Calu3 (cell line): ENCODE measurements at regions not wholly inside any gene's neighbourhood (a gene's known extent, or its start where the extent isn't known, plus 50 kb on each side); places are given as distances from the start of the nearest gene placed in this dataset.
A peak's percentile ranks its signal among the peaks of the same experiment; 100 is the strongest.

Source experiments
- BruUV-seq: library from RNA; stranded (reverse); fragments of 400-500 nt; replicated peaks from 2 replicates; lab custom pipeline; 2021; lab: Mats Ljungman, UMichigan
- CTCF ChIA-PET: fragments of 300-600 bp; sonication (Branson Sonifier 250); formaldehyde crosslinking; loops from one replicate; lab custom pipeline; 2022; ENCODE audit warnings: antibody characterized with exemption; lab: Charles Lee
- DNase-seq: peaks from one replicate; pipeline ENCODE4 v3.0.0; 2022
- H3K27ac Mint-ChIP-seq: one replicate; pipeline ENCODE4 v1.8.0; 2022; ENCODE audit warnings: mixed read lengths; ENCODE audit not compliant: unreplicated experiment
- H3K27me3 Mint-ChIP-seq: one replicate; pipeline ENCODE4 v1.8.0; 2022; ENCODE audit warnings: mixed read lengths; ENCODE audit not compliant: unreplicated experiment
- H3K36me3 Mint-ChIP-seq: one replicate; pipeline ENCODE4 v1.8.0; 2022; ENCODE audit warnings: mild to moderate bottlenecking, moderate library complexity, mixed read lengths; ENCODE audit not compliant: insufficient read depth, unreplicated experiment
- H3K4me1 Mint-ChIP-seq: one replicate; pipeline ENCODE4 v1.8.0; 2022; ENCODE audit warnings: mild to moderate bottlenecking, low read depth, mixed read lengths; ENCODE audit not compliant: unreplicated experiment
- H3K4me3 Mint-ChIP-seq: one replicate; pipeline ENCODE4 v1.8.0; 2022; ENCODE audit warnings: mild to moderate bottlenecking, low read depth, moderate library complexity, mixed read lengths; ENCODE audit not compliant: unreplicated experiment
- H3K9me3 Mint-ChIP-seq: one replicate; pipeline ENCODE4 v1.8.0; 2022; ENCODE audit warnings: low read depth, mixed read lengths; ENCODE audit not compliant: unreplicated experiment
- CTCF ChIP-seq: fragments of 200-600 bp; IDR thresholded peaks from one replicate; pipeline ENCODE4 v1.8.0; 2022; ENCODE audit warnings: antibody characterized with exemption; ENCODE audit not compliant: unreplicated experiment
- intact Hi-C: fragments of 100-400 bp; cut with micrococcal nuclease; formaldehyde crosslinking; loops from one replicate; pipeline ENCODE4 v1.10.0; 2022; ENCODE audit not compliant: unreplicated experiment

GRCh38 chrX:124208660-124209059 lies 123.8 kb upstream of the TEX13D start:
- Mint-ChIP-seq H3K9me3 (no peaks in the 10 kb centered on the region), H3K4me3 (no peak overlapping the region), H3K27me3 (peaks cover 18% of the 10 kb centered on the region), H3K36me3 (no peaks in the 10 kb centered on the region), H3K27ac (no peak overlapping the region), H3K4me1 (no peaks in the 10 kb centered on the region)
- DNase-seq: no peak
- no peak for TF ChIP-seq CTCF
- intact Hi-C loops: no loop called here
- CTCF ChIA-PET: no interaction called here
- no TSS peak for BruUV-seq

GRCh38 chrX:124209792-124210576 lies 122.5 kb upstream of the TEX13D start:
- intact Hi-C loops: loop anchor here (10.0 kb wide), 1 partner anchor 165 kb away; no protein-coding TSS in a partner anchor

GRCh38 chrX:124211312-124211942 lies 121.0 kb upstream of the TEX13D start:
- Mint-ChIP-seq H3K36me3 (no peaks in the 10 kb centered on the region), H3K27me3 (peaks cover 18% of the 10 kb centered on the region), H3K4me1 (no peaks in the 10 kb centered on the region), H3K9me3 (no peaks in the 10 kb centered on the region), H3K27ac (no peak overlapping the region), H3K4me3 (no peak overlapping the region)
- TF ChIP-seq CTCF: peak; percentile 29
- intact Hi-C loops: loop anchor here (10.0 kb wide), 1 partner anchor 163 kb away; no protein-coding TSS in a partner anchor
- CTCF ChIA-PET: no interaction called here
- BruUV-seq: no TSS peak
- peak; percentile 15 for DNase-seq

More at GRCh38 chrX:124209792-124210576, 122.5 kb upstream of the TEX13D start:
- Mint-ChIP-seq H3K9me3 (no peaks in the 10 kb centered on the region), H3K4me1 (no peaks in the 10 kb centered on the region), H3K36me3 (no peaks in the 10 kb centered on the region), H3K4me3 (no peak overlapping the region), H3K27me3 (peaks cover 18% of the 10 kb centered on the region), H3K27ac (no peak overlapping the region)
- DNase-seq: no peak
- BruUV-seq: no TSS peak
- TF ChIP-seq CTCF: no peak
- CTCF ChIA-PET: no interaction called here

- DNase-seq: no peak
- Mint-ChIP-seq H3K9me3 (no peaks in the 10 kb centered on the region), H3K36me3 (no peaks in the 10 kb centered on the region), H3K27ac (no peak overlapping the region), H3K4me1 (no peaks in the 10 kb centered on the region), H3K27me3 (peaks cover 22% of the 10 kb centered on the region), H3K4me3 (no peak overlapping the region)
- intact Hi-C loops: loop anchor here (10.0 kb wide), 1 partner anchor 162 kb away; no protein-coding TSS in a partner anchor
- CTCF ChIA-PET: no interaction called here
- no TSS peak for BruUV-seq
- no peak for TF ChIP-seq CTCF
Measured at GRCh38 chrX:124212622-124213021, 119.8 kb upstream of the TEX13D start.
